ENCODE measurements at regions not wholly inside any gene's neighbourhood (a gene's known extent, or its start where the extent isn't known, plus 50 kb on each side); places are given as distances from the start of the nearest gene placed in this dataset.

DNA sequence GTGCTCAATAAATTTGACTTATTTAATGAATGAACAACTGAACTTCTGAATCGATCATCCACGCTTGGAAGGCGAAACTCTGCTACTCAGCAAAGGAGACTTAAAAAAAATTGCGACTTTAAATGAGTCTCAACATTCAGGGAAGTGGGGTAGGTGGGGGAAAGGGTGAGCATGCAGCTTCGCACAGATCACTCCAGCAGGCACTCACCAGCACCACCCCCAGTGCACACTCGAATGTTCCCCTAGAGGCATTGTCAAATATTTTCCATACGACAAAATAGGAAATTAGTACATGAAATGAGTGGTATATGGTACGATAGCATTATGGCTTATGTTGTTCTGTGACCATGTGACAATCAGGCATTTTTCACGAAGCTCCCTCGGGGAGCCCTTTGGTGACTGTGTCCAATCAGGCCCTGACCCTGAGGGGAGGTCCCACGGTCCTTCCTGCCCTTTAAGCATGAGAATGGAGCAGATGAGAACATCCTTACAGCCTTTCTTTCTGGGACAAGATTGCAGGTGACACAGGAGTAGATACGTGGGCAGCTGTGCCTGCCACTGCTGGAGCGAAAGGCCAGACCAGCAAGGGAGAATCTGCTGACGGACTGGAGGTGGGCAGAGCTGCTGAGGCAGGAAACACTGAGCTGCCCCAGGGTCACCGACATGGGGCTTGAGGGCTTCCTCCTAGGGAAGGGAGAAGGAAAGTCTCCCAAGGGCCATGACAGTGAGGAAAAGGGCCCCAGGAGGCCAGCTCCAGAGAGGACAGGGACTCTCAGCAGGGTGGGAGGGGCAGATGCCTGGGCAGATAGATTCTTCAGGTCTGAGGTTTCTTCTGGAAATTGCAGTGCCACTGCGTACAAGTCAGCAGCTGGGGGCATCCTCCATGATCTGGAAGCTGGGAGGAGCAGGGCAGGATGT, 101.3 kb upstream of the ID2 start:
- Histone ChIP-seq H3K9ac (ENCODE audit: low read length) (no peak overlapping the region), H3K36me3 (ENCODE audit: control insufficient read depth in 1 of 2, insufficient read depth in 2 of 2, low read length in 2 of 2) (no peaks in the 10 kb centered on the region), H3K4me1 (ENCODE audit: control insufficient read depth in 1 of 2, insufficient read depth in 2 of 2, low read length in 2 of 2) (peaks cover 15 to 44% of the 10 kb centered on the region in 2 experiments), H3K79me2 (ENCODE audit: insufficient read depth, low read length) (no peaks in the 10 kb centered on the region), H3K27ac (ENCODE audit: low read depth, low read length) (no peak overlapping the region), H3K9me2 (ENCODE audit: insufficient read depth) (no peaks in the 10 kb centered on the region), H2AFZ (ENCODE audit: low read depth, low read length, poor library complexity, severe bottlenecking) (no peak overlapping the region), H4K20me1 (ENCODE audit: insufficient read depth) (no peaks in the 10 kb centered on the region), H3K9me3 (ENCODE audit: control insufficient read depth in 1 of 2, insufficient read depth in 1 of 2, low read depth in 1 of 2, low read length in 2 of 2) (no peaks in the 10 kb centered on the region), H3K4me3 (replicated peaks in 1 of 2; ENCODE audit: low read depth in 1 of 2, low read length in 2 of 2) (no peak overlapping the region), H3K4me2 (ENCODE audit: low read length) (no peak overlapping the region), H3K27me3 (ENCODE audit: insufficient read depth, low read length) (no peaks in the 10 kb centered on the region)
- no TSS peak for BruUV-seq (replicated peaks)
- ATAC-seq (no peak), DNase-seq (ENCODE audit: low read depth, low spot score) (no peak)
- CTCF ChIA-PET = no interaction called here
- RAD21 ChIA-PET (ENCODE audit: low non-redundant PET in 1 of 2, low total read pairs in 2 of 2, uncharacterized antibody in 2 of 2, unreplicated experiment in 2 of 2) = no interaction called here
- no peak for TF ChIP-seq FOSL1 (IDR thresholded peaks at IDR 0.05; ENCODE audit: low read depth)
- peak; percentile 14; the same call in 1 of the 2 replicates for TF ChIP-seq MAX (IDR thresholded peaks at IDR 0.05)
- TF ChIP-seq, protein P1, sequence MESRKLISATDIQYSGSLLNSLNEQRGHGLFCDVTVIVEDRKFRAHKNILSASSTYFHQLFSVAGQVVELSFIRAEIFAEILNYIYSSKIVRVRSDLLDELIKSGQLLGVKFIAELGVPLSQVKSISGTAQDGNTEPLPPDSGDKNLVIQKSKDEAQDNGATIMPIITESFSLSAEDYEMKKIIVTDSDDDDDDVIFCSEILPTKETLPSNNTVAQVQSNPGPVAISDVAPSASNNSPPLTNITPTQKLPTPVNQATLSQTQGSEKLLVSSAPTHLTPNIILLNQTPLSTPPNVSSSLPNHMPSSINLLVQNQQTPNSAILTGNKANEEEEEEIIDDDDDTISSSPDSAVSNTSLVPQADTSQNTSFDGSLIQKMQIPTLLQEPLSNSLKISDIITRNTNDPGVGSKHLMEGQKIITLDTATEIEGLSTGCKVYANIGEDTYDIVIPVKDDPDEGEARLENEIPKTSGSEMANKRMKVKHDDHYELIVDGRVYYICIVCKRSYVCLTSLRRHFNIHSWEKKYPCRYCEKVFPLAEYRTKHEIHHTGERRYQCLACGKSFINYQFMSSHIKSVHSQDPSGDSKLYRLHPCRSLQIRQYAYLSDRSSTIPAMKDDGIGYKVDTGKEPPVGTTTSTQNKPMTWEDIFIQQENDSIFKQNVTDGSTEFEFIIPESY (IDR thresholded peaks at IDR 0.05; ENCODE audit: extremely low read depth, insufficient replicate concordance, low read length) = no peak
- no peak for TF ChIP-seq ELF1 (IDR thresholded peaks at IDR 0.05; ENCODE audit: borderline replicate concordance, low read depth)
- no peak for TF ChIP-seq TCF7L2 (IDR thresholded peaks at IDR 0.05; ENCODE audit: borderline replicate concordance, extremely low read depth, insufficient read depth, insufficient read length)
- TF ChIP-seq, protein P2, sequence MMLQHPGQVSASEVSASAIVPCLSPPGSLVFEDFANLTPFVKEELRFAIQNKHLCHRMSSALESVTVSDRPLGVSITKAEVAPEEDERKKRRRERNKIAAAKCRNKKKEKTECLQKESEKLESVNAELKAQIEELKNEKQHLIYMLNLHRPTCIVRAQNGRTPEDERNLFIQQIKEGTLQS (IDR thresholded peaks at IDR 0.05) = no peak
- POLR2A ChIA-PET = no interaction called here
- intact Hi-C loops (cut with micrococcal nuclease) = no loop called here
